GM23338 (cell line): ENCODE measurements at regions not wholly inside any gene's neighbourhood (a gene's known extent, or its start where the extent isn't known, plus 50 kb on each side); places are given as distances from the start of the nearest gene placed in this dataset.

ENCODE experiments used
- ATAC-seq: fragments of 200-7000 bp; cut with Tn5 transposase; 3 replicates; pipeline ENCODE4 v1.9.1; 2020
- DNase-seq: peaks from one replicate; pipeline ENCODE4 v3.0.0-alpha.2; 2015; ENCODE audit warnings: low spot score
- H2AFZ ChIP-seq: fragments of 200-600 bp; sonication (generic); 2 replicates; pipeline ENCODE4 v1.8.0; 2016; ENCODE audit warnings: antibody characterized with exemption, mild to moderate bottlenecking, moderate library complexity
- H3F3A ChIP-seq: fragments of 200-600 bp; sonication (generic); replicated peaks from 2 replicates; pipeline ENCODE4 v1.8.0; 2017; ENCODE audit warnings: antibody characterized with exemption, mixed run types, low read depth
- H3K27ac ChIP-seq: fragments of 200-600 bp; sonication (generic); 2 replicates; pipeline ENCODE4 v1.6.1; 2016; ENCODE audit warnings: low read depth
- H3K27me3 ChIP-seq: fragments of 200-600 bp; sonication (generic); 2 replicates; pipeline ENCODE4 v1.8.0; 2016; ENCODE audit warnings: mild to moderate bottlenecking, mixed run types, moderate library complexity; ENCODE audit not compliant: insufficient read depth
- H3K36me3 ChIP-seq: fragments of 200-600 bp; sonication (generic); 2 replicates; pipeline ENCODE4 v1.8.0; 2016; ENCODE audit warnings: mild to moderate bottlenecking; ENCODE audit not compliant: insufficient read depth
- H3K4me1 ChIP-seq: fragments of 200-600 bp; sonication (generic); 2 replicates; pipeline ENCODE4 v1.8.0; 2016; ENCODE audit warnings: mild to moderate bottlenecking, moderate library complexity; ENCODE audit not compliant: insufficient read depth
- H3K4me2 ChIP-seq: fragments of 200-600 bp; sonication (generic); 2 replicates; pipeline ENCODE4 v1.7.1; 2017; ENCODE audit warnings: mixed run types
- H3K4me3 ChIP-seq: fragments of 200-600 bp; sonication (generic); 2 replicates; pipeline ENCODE4 v1.6.1; 2016; ENCODE audit warnings: mixed run types
- H3K79me2 ChIP-seq: fragments of 200-600 bp; sonication (generic); replicated peaks from 2 replicates; pipeline ENCODE4 v1.8.0; 2017; ENCODE audit warnings: mild to moderate bottlenecking; ENCODE audit not compliant: insufficient read depth
- H3K9me2 ChIP-seq: fragments of 200-600 bp; sonication (generic); 2 replicates; pipeline ENCODE4 v1.8.0; 2017; ENCODE audit not compliant: insufficient read depth
- H4K20me1 ChIP-seq: fragments of 200-600 bp; sonication (generic); replicated peaks from 2 replicates; pipeline ENCODE4 v1.8.0; 2017; ENCODE audit warnings: mild to moderate bottlenecking; ENCODE audit not compliant: insufficient read depth
- H3K27ac Mint-ChIP-seq: 2 replicates; pipeline ENCODE4 v1.8.0; 2020; ENCODE audit warnings: inconsistent platforms, mild to moderate bottlenecking, moderate library complexity, mixed read lengths
- H3K27me3 Mint-ChIP-seq: 3 replicates; pipeline ENCODE4 v1.8.0; 2022; ENCODE audit warnings: low read depth, mild to moderate bottlenecking, moderate library complexity, mixed read lengths, inconsistent platforms; ENCODE audit not compliant: insufficient read depth, poor library complexity
- H3K36me3 Mint-ChIP-seq: 3 replicates; pipeline ENCODE4 v1.8.0; 2021; ENCODE audit warnings: low read depth, mild to moderate bottlenecking, inconsistent platforms, moderate library complexity, mixed read lengths
- H3K4me1 Mint-ChIP-seq: 3 replicates; pipeline ENCODE4 v1.8.0; 2020; ENCODE audit warnings: mild to moderate bottlenecking, inconsistent platforms, mixed read lengths
- H3K4me3 Mint-ChIP-seq: 3 replicates; pipeline ENCODE4 v1.8.0; 2021; ENCODE audit warnings: moderate library complexity, mild to moderate bottlenecking, inconsistent platforms, mixed read lengths
- H3K9me3 Mint-ChIP-seq: 3 replicates; pipeline ENCODE4 v1.8.0; 2020; ENCODE audit warnings: moderate library complexity, mild to moderate bottlenecking, inconsistent platforms, mixed read lengths
- CREB1 ChIP-seq: fragments of 250-450 bp; sonication (Bioruptor Pico); IDR thresholded peaks from 2 replicates; pipeline ENCODE4 v1.5.0; 2020; ENCODE audit warnings: low read depth, mild to moderate bottlenecking, moderate library complexity
- CTCF ChIP-seq, 2 experiments: fragments of 200-600 bp in 1 of 2; sonication (generic) in 1 of 2; conservative IDR thresholded peaks; 2 replicates each; pipeline versions ENCODE4 v1.5.1 to v1.6.1; 2016 to 2017; ENCODE audit warnings: antibody characterized with exemption in 2 of 2, low read depth in 2 of 2, mild to moderate bottlenecking in 2 of 2, moderate library complexity in 1 of 2
- EZH2 ChIP-seq: fragments of 200-600 bp; sonication (generic); IDR thresholded peaks from one replicate; pipeline ENCODE4 v1.8.0; 2017; ENCODE audit warnings: antibody characterized with exemption, mild to moderate bottlenecking, low read depth; ENCODE audit not compliant: unreplicated experiment
- EZH2phosphoT487 ChIP-seq: fragments of 200-600 bp; sonication (generic); IDR thresholded peaks from one replicate; pipeline ENCODE4 v1.8.1; 2018; ENCODE audit warnings: antibody characterized with exemption; ENCODE audit not compliant: unreplicated experiment
- REST ChIP-seq: IDR thresholded peaks from one replicate; pipeline ENCODE4 v1.6.1; 2018; ENCODE audit warnings: antibody characterized with exemption; ENCODE audit not compliant: unreplicated experiment
- ZNF462 ChIP-seq: fragments of 250-450 bp; sonication (Bioruptor Pico); IDR thresholded peaks from 2 replicates; pipeline ENCODE4 v1.5.0; 2020; ENCODE audit warnings: mild to moderate bottlenecking, moderate library complexity

- Histone ChIP-seq H3K4me1 (no peaks in the 10 kb centered on the region), H3K27ac (no peak overlapping the region), H3K4me3 (no peak overlapping the region), H2AFZ (no peak overlapping the region), H3K4me2 (no peak overlapping the region), H3F3A (no peaks in the 10 kb centered on the region), H3K9me2 (no peaks in the 10 kb centered on the region; the same call in 1 of the 2 replicates), H3K27me3 (no peaks in the 10 kb centered on the region), H3K79me2 (no peaks in the 10 kb centered on the region), H4K20me1 (no peaks in the 10 kb centered on the region), H3K36me3 (no peaks in the 10 kb centered on the region)
- Mint-ChIP-seq H3K36me3 (no peaks in the 10 kb centered on the region), H3K4me1 (peaks cover 19% of the 10 kb centered on the region; the same call in 2 of the 3 replicates), H3K27ac (no peak overlapping the region), H3K9me3 (no peaks in the 10 kb centered on the region; the same call in 2 of the 3 replicates), H3K27me3 (peaks cover 2% of the 10 kb centered on the region), H3K4me3 (no peak overlapping the region)
- no peak for DNase-seq
- ATAC-seq = no peak
- TF ChIP-seq EZH2phosphoT487 (no peak), EZH2 (no peak), REST (no peak), CREB1 (CRISPR knock-in tag) (no peak), CTCF (conservative IDR thresholded peaks at IDR 0.05; ENCODE audit: low read depth in 2 of 2) (no peak), ZNF462 (CRISPR knock-in tag) (no peak)
These were observed 222.8 kb upstream of the UBE2E2 start for GRCh38 chr3:22980346-22980745.
